HEK293T (cell line): ENCODE measurements at regions not wholly inside any gene's neighbourhood (a gene's known extent, or its start where the extent isn't known, plus 50 kb on each side); places are given as distances from the start of the nearest gene placed in this dataset.

ENCODE experiments used
- BHLHE40 ChIP-seq: fragments of 450-650 bp; IDR thresholded peaks from 2 replicates; pipeline ENCODE4 v1.6.1; 2016; ENCODE audit warnings: mild to moderate bottlenecking, moderate library complexity, borderline replicate concordance
- CTBP1 ChIP-seq: fragments of 450-650 bp; IDR thresholded peaks from 2 replicates; pipeline ENCODE4 v1.6.1; 2016; ENCODE audit warnings: borderline replicate concordance
- ELF4 ChIP-seq: fragments of 450-650 bp; IDR thresholded peaks from 2 replicates; pipeline ENCODE4 v1.6.1; 2017; ENCODE audit warnings: antibody characterized with exemption
- FOXA1 ChIP-seq: fragments of 450-650 bp; IDR thresholded peaks from 2 replicates; pipeline ENCODE4 v1.6.1; 2016; ENCODE audit warnings: mild to moderate bottlenecking
- FOXK2 ChIP-seq: fragments of 450-650 bp; IDR thresholded peaks from 2 replicates; pipeline ENCODE4 v1.6.1; 2016; ENCODE audit warnings: mild to moderate bottlenecking
- FOXM1 ChIP-seq: fragments of 450-650 bp; IDR thresholded peaks from 2 replicates; pipeline ENCODE4 v1.6.1; 2017; ENCODE audit warnings: mild to moderate bottlenecking, borderline replicate concordance
- HDGF ChIP-seq: fragments of 450-650 bp; IDR thresholded peaks from 2 replicates; pipeline ENCODE4 v1.6.1; 2017; ENCODE audit warnings: antibody characterized with exemption, borderline replicate concordance
- NFRKB ChIP-seq: fragments of 450-650 bp; IDR thresholded peaks from 2 replicates; pipeline ENCODE4 v1.6.1; 2016; ENCODE audit warnings: mild to moderate bottlenecking, moderate library complexity
- PKNOX1 ChIP-seq: fragments of 450-650 bp; IDR thresholded peaks from 2 replicates; pipeline ENCODE4 v1.6.1; 2016
- SP1 ChIP-seq: fragments of 450-650 bp; IDR thresholded peaks from 2 replicates; pipeline ENCODE4 v1.6.1; 2017
- SUZ12 ChIP-seq: fragments of 450-650 bp; IDR thresholded peaks from 2 replicates; pipeline ENCODE4 v1.6.1; 2016; ENCODE audit warnings: mild to moderate bottlenecking
- TARDBP ChIP-seq: fragments of 450-650 bp; IDR thresholded peaks from 2 replicates; pipeline ENCODE4 v1.6.1; 2016
- ZNF384 ChIP-seq: fragments of 450-650 bp; IDR thresholded peaks from 2 replicates; pipeline ENCODE4 v1.6.1; 2016

GRCh38 chr3:107208100-107208499, 169.1 kb upstream of the CCDC54 start:
- TF ChIP-seq FOXA1 (no peak), FOXK2 (no peak), NFRKB (no peak), PKNOX1 (no peak), SP1 (no peak), SUZ12 (no peak), TARDBP (no peak), HDGF (no peak), ZNF384 (no peak), BHLHE40 (no peak), CTBP1 (peak; percentile 46; the same call in 1 of the 2 replicates), ELF4 (no peak), FOXM1 (no peak)
